Suprapubic skin (tissue), 4 donors: ENCODE measurements at regions not wholly inside any gene's neighbourhood (a gene's known extent, or its start where the extent isn't known, plus 50 kb on each side); places are given as distances from the start of the nearest gene placed in this dataset.

Experiments
- DNase-seq, 2 donors: peaks; one replicate each; pipeline ENCODE4 v3.0.0-alpha.2; 2019; ENCODE audit warnings: low spot score in 2 of 2
- H3K27ac ChIP-seq: fragments of 200-600 bp; sonication (generic); one replicate; pipeline ENCODE4 v1.5.1; 2019
- H3K27me3 ChIP-seq: fragments of 200-600 bp; sonication (generic); one replicate; pipeline ENCODE4 v1.5.1; 2019
- H3K36me3 ChIP-seq: fragments of 200-600 bp; sonication (generic); one replicate; pipeline ENCODE4 v1.5.1; 2019
- H3K4me1 ChIP-seq: fragments of 200-600 bp; sonication (generic); one replicate; pipeline ENCODE4 v1.5.1; 2019
- H3K4me3 ChIP-seq: fragments of 200-600 bp; sonication (generic); one replicate; pipeline ENCODE4 v1.5.1; 2019; ENCODE audit warnings: mild to moderate bottlenecking
- H3K9me3 ChIP-seq: fragments of 200-600 bp; sonication (generic); one replicate; pipeline ENCODE4 v1.5.1; 2019
- EP300 ChIP-seq: sonication (generic); formaldehyde crosslinking; IDR thresholded peaks from one replicate; pipeline ENCODE4 v1.6.1; 2017; ENCODE audit warnings: antibody characterized with exemption
- POLR2A ChIP-seq, 2 donors: fragments of 450-650 bp; IDR thresholded peaks; one replicate each; pipeline ENCODE4 v1.6.1; 2017; ENCODE audit warnings: antibody characterized with exemption in 2 of 2, mild to moderate bottlenecking in 2 of 2, moderate library complexity in 2 of 2
- POLR2AphosphoS5 ChIP-seq, 3 donors: sonication (generic); formaldehyde crosslinking; IDR thresholded peaks; one replicate each; pipeline ENCODE4 v1.6.1; 2017; ENCODE audit warnings: antibody characterized with exemption in 3 of 3
- WGBS: methylation state at CpG from one replicate; pipeline ENCODE4 v1.1.5; 2018; 5-methylcytosine and 5-hydroxymethylcytosine counted together
- TF ChIP-seq, protein P1 (sequence below), 2 donors: fragments of 200-600 bp in 1 of 2; fragments of 450-650 bp in 1 of 2; sonication (generic) in 1 of 2; IDR thresholded peaks; one replicate each; pipeline ENCODE4 v1.5.1; 2016 to 2019; ENCODE audit warnings: antibody characterized with exemption in 2 of 2, mild to moderate bottlenecking in 1 of 2, moderate library complexity in 1 of 2

DNA sequence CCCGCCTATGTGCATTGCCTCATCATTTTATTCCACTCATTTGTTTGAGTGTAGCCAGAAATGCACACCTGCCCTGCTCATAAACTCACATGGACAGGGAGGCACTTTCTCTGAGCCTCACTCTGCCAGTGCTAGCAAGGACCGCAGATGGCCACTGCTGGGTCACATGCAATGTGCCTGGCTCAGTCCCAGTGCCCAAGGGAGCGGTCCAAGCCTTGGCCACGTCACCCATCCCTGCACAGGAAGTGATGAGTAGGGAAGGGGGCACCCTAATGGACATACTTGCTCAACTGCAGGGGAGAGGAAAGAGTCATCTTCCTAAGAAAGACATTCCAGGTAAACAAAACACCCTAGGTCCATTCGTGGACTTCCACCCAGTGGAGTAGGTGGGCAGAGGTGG is 630.9 kb downstream of the IRX1 start:
- TF ChIP-seq EP300 = no peak
- no peak for TF ChIP-seq POLR2AphosphoS5 (IDR thresholded peaks at IDR 0.05)
- H3K27ac ChIP-seq = no peak overlapping the region
- H3K4me1 ChIP-seq = no peaks in the 10 kb centered on the region
- WGBS = 82% methylated on average over 5 of the region's 5 CpGs
- no peaks in the 10 kb centered on the region for H3K9me3 ChIP-seq
- H3K36me3 ChIP-seq = no peaks in the 10 kb centered on the region
- no peak overlapping the region for H3K4me3 ChIP-seq
- no peak for DNase-seq
- H3K27me3 ChIP-seq = no peaks in the 10 kb centered on the region

DNA sequence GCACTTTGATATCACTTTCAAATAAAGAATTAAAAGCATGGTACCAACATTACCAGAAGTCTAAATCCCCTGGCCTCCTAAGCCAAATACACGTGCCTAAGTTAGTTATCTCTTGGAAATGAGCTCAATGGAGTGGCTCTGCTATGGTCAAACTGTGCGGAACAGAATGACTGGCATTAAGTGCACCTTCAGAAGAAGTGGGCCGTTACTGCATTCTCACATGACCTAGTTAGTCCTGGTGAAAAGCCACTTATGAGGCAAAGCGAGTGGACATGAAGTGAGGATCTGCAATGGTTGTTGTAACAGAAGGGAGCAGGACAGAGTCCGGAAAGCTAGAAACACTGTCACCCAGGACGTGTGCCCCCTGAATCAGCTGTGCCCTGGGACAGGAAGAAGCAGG is 633.1 kb downstream of the IRX1 start:
- Histone ChIP-seq H3K4me3 (no peak overlapping the region), H3K4me1 (no peaks in the 10 kb centered on the region), H3K9me3 (no peaks in the 10 kb centered on the region), H3K27me3 (no peaks in the 10 kb centered on the region), H3K36me3 (no peaks in the 10 kb centered on the region), H3K27ac (no peak overlapping the region)
- DNase-seq = no peak
- WGBS = 82% methylated on average over 6 of the region's 6 CpGs
- TF ChIP-seq, protein P1, sequence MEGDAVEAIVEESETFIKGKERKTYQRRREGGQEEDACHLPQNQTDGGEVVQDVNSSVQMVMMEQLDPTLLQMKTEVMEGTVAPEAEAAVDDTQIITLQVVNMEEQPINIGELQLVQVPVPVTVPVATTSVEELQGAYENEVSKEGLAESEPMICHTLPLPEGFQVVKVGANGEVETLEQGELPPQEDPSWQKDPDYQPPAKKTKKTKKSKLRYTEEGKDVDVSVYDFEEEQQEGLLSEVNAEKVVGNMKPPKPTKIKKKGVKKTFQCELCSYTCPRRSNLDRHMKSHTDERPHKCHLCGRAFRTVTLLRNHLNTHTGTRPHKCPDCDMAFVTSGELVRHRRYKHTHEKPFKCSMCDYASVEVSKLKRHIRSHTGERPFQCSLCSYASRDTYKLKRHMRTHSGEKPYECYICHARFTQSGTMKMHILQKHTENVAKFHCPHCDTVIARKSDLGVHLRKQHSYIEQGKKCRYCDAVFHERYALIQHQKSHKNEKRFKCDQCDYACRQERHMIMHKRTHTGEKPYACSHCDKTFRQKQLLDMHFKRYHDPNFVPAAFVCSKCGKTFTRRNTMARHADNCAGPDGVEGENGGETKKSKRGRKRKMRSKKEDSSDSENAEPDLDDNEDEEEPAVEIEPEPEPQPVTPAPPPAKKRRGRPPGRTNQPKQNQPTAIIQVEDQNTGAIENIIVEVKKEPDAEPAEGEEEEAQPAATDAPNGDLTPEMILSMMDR (IDR thresholded peaks at IDR 0.05) = no peak
- no peak for TF ChIP-seq POLR2A (IDR thresholded peaks at IDR 0.05)
- TF ChIP-seq POLR2AphosphoS5 (IDR thresholded peaks at IDR 0.05) = no peak
- no peak for TF ChIP-seq EP300

DNA sequence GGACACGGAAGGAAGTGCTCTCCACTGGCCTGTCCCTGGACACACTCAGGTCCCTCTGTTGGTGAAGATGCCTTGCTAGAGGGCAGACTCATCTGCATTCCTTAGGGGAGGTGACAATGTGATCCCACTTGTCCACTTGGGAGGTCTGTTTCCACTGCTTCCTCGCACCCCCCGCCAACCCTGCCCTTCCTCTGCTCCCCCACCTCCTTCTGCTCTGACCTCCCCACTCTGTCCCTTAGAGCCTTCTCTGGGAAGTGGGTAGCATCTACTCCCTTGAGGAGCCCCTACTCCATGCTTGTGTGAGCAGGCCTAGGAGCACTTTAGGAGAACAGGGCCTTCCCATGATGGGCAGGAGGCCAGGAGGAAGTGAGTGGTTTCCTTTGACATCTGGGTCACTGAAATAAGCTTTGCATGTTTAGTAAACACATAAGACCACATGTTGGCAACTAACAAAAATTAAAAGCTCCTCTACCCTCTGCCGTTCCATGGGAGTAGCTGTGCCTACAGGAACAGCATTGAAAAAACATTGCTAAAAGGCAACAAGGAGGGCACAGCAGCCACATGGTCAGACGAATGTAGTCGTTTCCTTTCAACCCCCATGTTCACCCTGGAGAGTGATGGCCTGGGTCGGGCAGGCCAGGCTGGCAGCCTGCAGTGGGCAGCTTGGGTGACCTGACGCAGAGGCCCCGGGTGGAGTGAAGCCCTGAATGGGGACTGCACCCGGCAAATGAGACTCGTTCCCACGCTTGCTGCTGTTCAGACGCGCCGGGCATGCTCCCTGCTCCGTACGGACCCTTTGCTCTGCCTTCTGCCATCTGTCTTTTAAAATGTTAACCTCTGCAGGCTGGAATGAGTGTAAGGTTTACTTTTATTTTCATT is 634.0 kb downstream of the IRX1 start:
- Histone ChIP-seq H3K9me3 (peaks cover 5% of the 10 kb centered on the region), H3K36me3 (no peaks in the 10 kb centered on the region), H3K27me3 (no peaks in the 10 kb centered on the region), H3K4me1 (no peaks in the 10 kb centered on the region), H3K4me3 (no peak overlapping the region), H3K27ac (no peak overlapping the region)
- 78% methylated on average over 17 of the region's 17 CpGs for WGBS
- DNase-seq = no peak
- TF ChIP-seq, protein P1 (IDR thresholded peaks at IDR 0.05) = no peak
- TF ChIP-seq EP300 (no peak), POLR2A (IDR thresholded peaks at IDR 0.05) (no peak), POLR2AphosphoS5 (IDR thresholded peaks at IDR 0.05) (no peak)

DNA sequence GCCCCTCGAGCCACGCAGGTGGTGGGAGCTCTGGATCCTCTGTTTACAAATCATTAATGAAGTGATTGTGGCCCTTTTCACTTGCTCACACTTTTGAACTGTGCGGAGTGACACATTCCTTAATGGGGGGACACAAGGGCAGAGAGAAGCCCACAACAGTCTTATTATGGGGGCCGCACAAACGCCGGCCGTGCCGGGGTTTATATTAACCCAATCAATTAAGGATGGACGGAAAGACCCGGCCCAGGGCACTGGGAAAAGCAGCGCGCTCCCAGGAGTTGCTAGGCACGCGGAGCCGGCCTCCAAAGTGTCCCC is 634.8 kb downstream of the IRX1 start:
- Histone ChIP-seq H3K4me1 (no peaks in the 10 kb centered on the region), H3K27me3 (no peaks in the 10 kb centered on the region), H3K9me3 (peaks cover 6% of the 10 kb centered on the region), H3K4me3 (no peak overlapping the region), H3K27ac (no peak overlapping the region), H3K36me3 (no peaks in the 10 kb centered on the region)
- TF ChIP-seq POLR2AphosphoS5 (IDR thresholded peaks at IDR 0.05) (no peak), EP300 (no peak), POLR2A (IDR thresholded peaks at IDR 0.05) (no peak)
- TF ChIP-seq, protein P1 (IDR thresholded peaks at IDR 0.05) = no peak
- no peak for DNase-seq
- WGBS = 78% methylated on average over 15 of the region's 15 CpGs

DNA sequence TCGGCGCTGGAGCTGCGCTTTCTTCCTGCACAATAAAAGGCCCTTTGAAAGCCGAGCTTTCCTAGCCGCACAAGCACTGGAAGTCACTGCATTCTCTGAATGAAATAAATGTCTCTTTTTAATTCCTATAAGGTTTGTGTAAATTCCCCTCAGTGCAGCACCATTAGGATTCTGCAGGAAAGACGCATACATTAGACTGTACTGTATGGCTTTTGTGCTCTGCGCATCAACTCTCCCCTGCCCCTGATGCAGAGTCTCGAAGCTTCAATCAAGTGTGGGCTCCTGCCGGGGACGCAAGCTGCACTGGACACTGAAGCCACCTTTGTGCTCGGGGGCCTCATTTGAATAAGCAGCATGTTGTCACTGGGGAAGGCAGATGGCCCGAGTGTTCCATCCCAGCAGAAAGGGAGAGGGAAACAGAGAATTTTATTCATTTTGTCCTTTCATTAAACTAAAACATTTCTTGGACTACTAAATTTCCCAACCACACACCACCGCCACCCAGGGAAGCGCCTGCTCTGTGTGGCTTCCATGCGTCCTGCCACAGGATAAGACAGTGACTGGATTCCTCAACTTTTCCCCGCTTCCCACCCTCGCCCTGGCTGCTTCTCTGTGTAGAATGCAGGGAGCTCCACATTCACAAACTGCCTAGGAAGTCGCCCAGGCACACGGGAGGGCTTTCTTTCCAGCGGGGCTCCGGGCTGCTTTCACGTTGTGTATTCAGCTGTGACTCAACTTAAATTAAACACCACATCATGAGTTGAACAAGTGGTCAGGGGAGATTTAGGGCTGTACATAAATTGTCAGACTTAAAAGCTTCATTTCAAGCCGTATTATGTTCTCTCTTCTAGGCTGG is 635.4 kb downstream of the IRX1 start:
- 71% methylated on average over 23 of the region's 23 CpGs for WGBS
- Histone ChIP-seq H3K4me3 (no peak overlapping the region), H3K4me1 (no peaks in the 10 kb centered on the region), H3K27me3 (no peaks in the 10 kb centered on the region), H3K36me3 (no peaks in the 10 kb centered on the region), H3K9me3 (peaks cover 6% of the 10 kb centered on the region), H3K27ac (no peak overlapping the region)
- no peak for DNase-seq
- TF ChIP-seq POLR2AphosphoS5 (IDR thresholded peaks at IDR 0.05) = no peak
- no peak for TF ChIP-seq EP300
- no peak for TF ChIP-seq POLR2A (IDR thresholded peaks at IDR 0.05)
- TF ChIP-seq, protein P1 (IDR thresholded peaks at IDR 0.05) = no peak
